SU-DHL-6 (cell line): ENCODE measurements at regions not wholly inside any gene's neighbourhood (a gene's known extent, or its start where the extent isn't known, plus 50 kb on each side); places are given as distances from the start of the nearest gene placed in this dataset.

Source experiments
- EZH2phosphoT487 ChIP-seq: fragments of 200-600 bp; sonication (generic), shearing (Covaris generic); conservative IDR thresholded peaks from 2 replicates; pipeline ENCODE4 v1.6.1; 2018; ENCODE audit warnings: mild to moderate bottlenecking, antibody characterized with exemption, low read length, moderate library complexity, mixed read lengths
- TF ChIP-seq, protein P1 (sequence below): fragments of 200-600 bp; sonication (generic); IDR thresholded peaks from one replicate; pipeline ENCODE4 v1.5.1; 2017; ENCODE audit warnings: antibody characterized with exemption, mild to moderate bottlenecking, low read length, moderate library complexity; ENCODE audit not compliant: insufficient read depth, poor library complexity, severe bottlenecking

DNA sequence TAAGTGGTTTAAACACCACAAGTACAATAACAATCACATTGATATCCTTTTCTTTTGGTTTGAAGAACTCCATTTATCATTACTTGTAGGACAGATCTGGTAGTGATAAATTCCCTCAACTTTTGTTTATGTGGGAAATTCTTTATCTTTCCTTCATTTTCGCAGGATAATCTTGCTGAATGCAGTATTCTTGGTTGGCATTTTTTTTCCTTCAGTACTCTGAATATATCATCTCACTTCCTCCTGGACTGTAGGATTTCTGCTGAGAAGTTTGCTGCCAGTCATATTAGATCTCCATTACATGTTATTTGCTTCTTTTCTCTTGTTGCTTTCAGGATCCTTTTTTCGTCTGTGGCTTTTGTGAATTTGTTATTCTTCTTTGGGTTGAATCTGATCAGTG lies 179.0 kb upstream of the PLET1 start:
- TF ChIP-seq, protein P1, sequence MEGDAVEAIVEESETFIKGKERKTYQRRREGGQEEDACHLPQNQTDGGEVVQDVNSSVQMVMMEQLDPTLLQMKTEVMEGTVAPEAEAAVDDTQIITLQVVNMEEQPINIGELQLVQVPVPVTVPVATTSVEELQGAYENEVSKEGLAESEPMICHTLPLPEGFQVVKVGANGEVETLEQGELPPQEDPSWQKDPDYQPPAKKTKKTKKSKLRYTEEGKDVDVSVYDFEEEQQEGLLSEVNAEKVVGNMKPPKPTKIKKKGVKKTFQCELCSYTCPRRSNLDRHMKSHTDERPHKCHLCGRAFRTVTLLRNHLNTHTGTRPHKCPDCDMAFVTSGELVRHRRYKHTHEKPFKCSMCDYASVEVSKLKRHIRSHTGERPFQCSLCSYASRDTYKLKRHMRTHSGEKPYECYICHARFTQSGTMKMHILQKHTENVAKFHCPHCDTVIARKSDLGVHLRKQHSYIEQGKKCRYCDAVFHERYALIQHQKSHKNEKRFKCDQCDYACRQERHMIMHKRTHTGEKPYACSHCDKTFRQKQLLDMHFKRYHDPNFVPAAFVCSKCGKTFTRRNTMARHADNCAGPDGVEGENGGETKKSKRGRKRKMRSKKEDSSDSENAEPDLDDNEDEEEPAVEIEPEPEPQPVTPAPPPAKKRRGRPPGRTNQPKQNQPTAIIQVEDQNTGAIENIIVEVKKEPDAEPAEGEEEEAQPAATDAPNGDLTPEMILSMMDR: no peak
- no peak for TF ChIP-seq EZH2phosphoT487
